Spleen (tissue), 11 donors: ENCODE measurements at regions not wholly inside any gene's neighbourhood (a gene's known extent, or its start where the extent isn't known, plus 50 kb on each side); places are given as distances from the start of the nearest gene placed in this dataset.

Experiments used
- DNase-seq: peaks from one replicate; pipeline ENCODE4 v3.0.0-alpha.2; 2020
- H3K27ac ChIP-seq, 8 donors: fragments of 200-600 bp; sonication (generic) in 7 of 8; 1 replicate in 4 of 8; 2 replicates in 4 of 8; pipeline versions ENCODE4 v1.5.0 to v1.8.0; 2016 to 2021; ENCODE audit warnings: inconsistent platforms in 4 of 8, mild to moderate bottlenecking in 4 of 8, moderate library complexity in 1 of 8
- H3K27me3 ChIP-seq, 7 donors: fragments of 200-600 bp; sonication (generic) in 6 of 7; replicated peaks in 1 of 7; 1 replicate in 4 of 7; 2 replicates in 3 of 7; pipeline versions ENCODE4 v1.5.0 to v1.8.0; 2016 to 2021; ENCODE audit warnings: inconsistent platforms in 3 of 7, mild to moderate bottlenecking in 1 of 7
- H3K36me3 ChIP-seq, 6 donors: fragments of 200-600 bp; sonication (generic) in 5 of 6; 1 replicate in 4 of 6; 2 replicates in 2 of 6; pipeline versions ENCODE4 v1.5.0 to v1.8.0; 2016 to 2021; ENCODE audit warnings: inconsistent platforms in 2 of 6
- H3K4me1 ChIP-seq, 6 donors: fragments of 200-600 bp; sonication (generic) in 5 of 6; 1 replicate in 3 of 6; 2 replicates in 3 of 6; pipeline versions ENCODE4 v1.5.0 to v1.8.0; 2016 to 2021; ENCODE audit warnings: inconsistent platforms in 3 of 6
- H3K4me3 ChIP-seq, 8 donors: fragments of 200-600 bp; sonication (generic) in 7 of 8; 1 replicate in 4 of 8; 2 replicates in 4 of 8; pipeline versions ENCODE4 v1.5.0 to v1.8.0; 2016 to 2021; ENCODE audit warnings: inconsistent platforms in 4 of 8, mild to moderate bottlenecking in 4 of 8, moderate library complexity in 2 of 8
- H3K9me3 ChIP-seq, 8 donors: fragments of 200-600 bp; sonication (generic) in 7 of 8; 1 replicate in 4 of 8; 2 replicates in 4 of 8; pipeline versions ENCODE4 v1.5.0 to v1.8.0; 2016 to 2021; ENCODE audit warnings: inconsistent platforms in 4 of 8
- POLR2A ChIP-seq, 3 donors: fragments of 450-650 bp; IDR thresholded peaks; one replicate each; pipeline ENCODE4 v1.5.1; 2017; ENCODE audit warnings: antibody characterized with exemption in 3 of 3, mild to moderate bottlenecking in 1 of 3
- POLR2AphosphoS5 ChIP-seq, 3 donors: sonication (generic); formaldehyde crosslinking; IDR thresholded peaks; one replicate each; pipeline ENCODE4 v1.5.1; 2017; ENCODE audit warnings: antibody characterized with exemption in 3 of 3
- WGBS, 5 donors: extraction: QIAGEN DNeasy Blood & Tissue Kit in 3 of 5; methylation state at CpG; one replicate each; pipeline versions ENCODE4 v1.1.5 to v1.1.7; 2013 to 2018; 5-methylcytosine and 5-hydroxymethylcytosine counted together
- intact Hi-C: fragments of 100-400 bp; cut with DNase I; formaldehyde crosslinking; loops from one replicate; pipeline ENCODE4 v1.15.0; 2023; ENCODE audit warnings: low total_unique reads
- TF ChIP-seq, protein P1 (sequence below), 11 experiments: fragments of 200-600 bp in 7 of 11; fragments of 450-650 bp in 4 of 11; sonication (generic) in 4 of 11; IDR thresholded peaks in 8 of 11; conservative IDR thresholded peaks in 3 of 11; 1 replicate in 7 of 11; 2 replicates in 4 of 11; pipeline versions ENCODE4 v1.4.0 to v1.8.0; 2016 to 2021; ENCODE audit warnings: antibody characterized with exemption in 11 of 11, inconsistent platforms in 4 of 11, mild to moderate bottlenecking in 1 of 11
- donor health status: healthy with polysubstance abuse.
- donor health status: DM: no; HTN: no; CAD: no; lungs with moderate emphysema.
- donor health status: DM: no; HTN: no; CAD: no.
- donor health status: Bipolar disorder and iron deficiency.
- donor health status: healthy.
- donor health status: DM: no; HTN: no; CAD: no.
- donor health status: DM: yes; HTN: yes; CAD: no.

DNA sequence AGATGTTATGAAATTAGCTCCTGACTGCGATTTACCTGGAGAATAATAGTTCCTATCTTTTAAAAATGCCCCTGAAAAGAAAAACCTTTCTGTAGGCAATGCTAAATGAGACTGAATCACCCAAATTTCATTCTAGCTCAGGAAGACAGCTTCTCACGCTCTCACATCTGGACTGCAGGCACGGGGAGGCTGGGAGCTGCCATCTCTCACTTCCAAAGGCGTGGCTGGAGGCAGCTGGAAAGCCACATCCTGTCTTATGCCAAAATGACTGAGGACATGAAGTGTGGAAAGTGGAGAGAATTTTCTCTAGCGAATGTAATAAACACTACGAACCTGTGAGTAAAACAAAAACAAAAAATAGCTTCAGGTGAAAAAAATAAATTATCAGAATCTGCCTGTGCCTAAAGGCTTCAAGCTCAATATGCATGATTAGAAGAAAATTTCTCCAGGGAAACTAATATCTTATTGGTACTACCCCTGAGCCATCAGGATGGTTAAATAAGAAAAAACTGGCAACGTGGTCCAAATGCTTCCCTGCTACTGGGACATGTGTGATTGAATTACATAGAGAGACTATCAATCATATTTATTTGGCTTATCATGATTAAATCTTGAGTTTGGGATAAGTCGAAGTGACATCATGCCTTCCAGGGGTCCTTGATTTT lies 58.1 kb upstream of the UBL3 start:
- DNase-seq = no peak
- Histone ChIP-seq H3K4me3 (no peak overlapping the region), H3K4me1 (no peaks in the 10 kb centered on the region), H3K9me3 (no peaks in the 10 kb centered on the region), H3K27ac (no peak overlapping the region), H3K27me3 (no peaks in the 10 kb centered on the region), H3K36me3 (no peaks in the 10 kb centered on the region)
- no peak for TF ChIP-seq POLR2AphosphoS5 (IDR thresholded peaks at IDR 0.05)
- TF ChIP-seq, protein P1, sequence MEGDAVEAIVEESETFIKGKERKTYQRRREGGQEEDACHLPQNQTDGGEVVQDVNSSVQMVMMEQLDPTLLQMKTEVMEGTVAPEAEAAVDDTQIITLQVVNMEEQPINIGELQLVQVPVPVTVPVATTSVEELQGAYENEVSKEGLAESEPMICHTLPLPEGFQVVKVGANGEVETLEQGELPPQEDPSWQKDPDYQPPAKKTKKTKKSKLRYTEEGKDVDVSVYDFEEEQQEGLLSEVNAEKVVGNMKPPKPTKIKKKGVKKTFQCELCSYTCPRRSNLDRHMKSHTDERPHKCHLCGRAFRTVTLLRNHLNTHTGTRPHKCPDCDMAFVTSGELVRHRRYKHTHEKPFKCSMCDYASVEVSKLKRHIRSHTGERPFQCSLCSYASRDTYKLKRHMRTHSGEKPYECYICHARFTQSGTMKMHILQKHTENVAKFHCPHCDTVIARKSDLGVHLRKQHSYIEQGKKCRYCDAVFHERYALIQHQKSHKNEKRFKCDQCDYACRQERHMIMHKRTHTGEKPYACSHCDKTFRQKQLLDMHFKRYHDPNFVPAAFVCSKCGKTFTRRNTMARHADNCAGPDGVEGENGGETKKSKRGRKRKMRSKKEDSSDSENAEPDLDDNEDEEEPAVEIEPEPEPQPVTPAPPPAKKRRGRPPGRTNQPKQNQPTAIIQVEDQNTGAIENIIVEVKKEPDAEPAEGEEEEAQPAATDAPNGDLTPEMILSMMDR (IDR thresholded peaks at IDR 0.05 in 8 of 11, conservative IDR thresholded peaks at IDR 0.05 in 3 of 11) = no peak
- no peak for TF ChIP-seq POLR2A (IDR thresholded peaks at IDR 0.05)
- 57 to 71% (median 66%) methylated on average over 8 of the region's 8 CpGs for WGBS, 5 donors
- intact Hi-C loops = no loop called here

DNA sequence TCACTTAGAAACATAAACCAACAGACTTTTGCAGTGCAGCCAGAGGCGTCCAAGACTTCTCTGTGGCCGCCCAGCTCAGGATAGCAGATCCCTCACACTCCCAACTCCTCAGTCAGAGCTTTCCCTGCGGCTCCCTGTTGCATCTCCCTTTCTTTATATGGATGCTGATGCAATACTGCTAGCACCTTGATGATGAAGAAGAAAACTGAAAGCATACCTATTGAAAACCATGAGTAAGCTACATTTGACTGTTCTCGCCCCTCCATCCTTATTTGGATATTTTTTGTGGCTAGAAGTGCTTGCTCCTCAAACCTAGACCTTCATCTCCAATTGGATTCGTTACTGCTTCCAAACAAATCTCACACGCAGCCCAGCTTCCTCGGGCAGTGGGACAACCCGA lies 57.3 kb upstream of the UBL3 start:
- no peak overlapping the region for H3K27ac ChIP-seq
- intact Hi-C loops = no loop called here
- peaks cover 0 to 4% (median under 1%) of the 10 kb centered on the region in 6 donors for H3K4me1 ChIP-seq
- no peaks in the 10 kb centered on the region for H3K9me3 ChIP-seq
- DNase-seq = no peak
- no peaks in the 10 kb centered on the region for H3K36me3 ChIP-seq
- no peak overlapping the region for H3K4me3 ChIP-seq
- 80 to 95% (median 90%) methylated on average over 8 of the region's 8 CpGs for WGBS, 5 donors
- no peaks in the 10 kb centered on the region for H3K27me3 ChIP-seq
- TF ChIP-seq POLR2A (IDR thresholded peaks at IDR 0.05) (no peak), POLR2AphosphoS5 (IDR thresholded peaks at IDR 0.05) (no peak)
- TF ChIP-seq, protein P1 (IDR thresholded peaks at IDR 0.05 in 8 of 11, conservative IDR thresholded peaks at IDR 0.05 in 3 of 11) = no peak

DNA sequence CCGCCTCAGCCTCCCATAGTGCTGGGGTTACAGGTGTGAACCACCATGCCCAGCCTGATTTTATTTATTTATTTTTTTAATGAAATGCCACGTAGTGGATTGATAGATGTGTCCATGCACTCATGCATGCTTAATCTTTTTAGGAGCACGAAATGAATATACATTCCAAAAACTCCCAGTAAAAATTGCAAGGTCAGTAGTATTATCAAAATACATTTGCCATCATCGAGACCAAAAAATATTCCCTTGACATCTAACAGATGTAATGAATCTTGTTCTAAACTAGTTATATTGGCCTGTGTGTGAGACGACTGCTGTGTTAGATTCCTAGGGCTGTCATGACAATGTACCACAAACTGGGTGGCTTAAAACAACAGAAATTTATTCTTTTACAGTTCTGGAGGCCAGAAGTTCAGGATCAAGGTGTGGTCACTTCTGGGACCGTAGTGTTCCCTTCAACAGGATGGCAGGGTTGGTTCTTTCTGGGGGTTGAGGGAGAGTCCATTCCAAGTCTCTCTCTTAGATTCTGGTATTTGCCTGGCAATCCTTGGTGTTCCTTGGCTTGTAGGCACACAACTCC lies 56.1 kb upstream of the UBL3 start:
- intact Hi-C loops = no loop called here
- H3K4me1 ChIP-seq = peaks cover 0 to 15% (median 8%) of the 10 kb centered on the region in 6 donors

DNA sequence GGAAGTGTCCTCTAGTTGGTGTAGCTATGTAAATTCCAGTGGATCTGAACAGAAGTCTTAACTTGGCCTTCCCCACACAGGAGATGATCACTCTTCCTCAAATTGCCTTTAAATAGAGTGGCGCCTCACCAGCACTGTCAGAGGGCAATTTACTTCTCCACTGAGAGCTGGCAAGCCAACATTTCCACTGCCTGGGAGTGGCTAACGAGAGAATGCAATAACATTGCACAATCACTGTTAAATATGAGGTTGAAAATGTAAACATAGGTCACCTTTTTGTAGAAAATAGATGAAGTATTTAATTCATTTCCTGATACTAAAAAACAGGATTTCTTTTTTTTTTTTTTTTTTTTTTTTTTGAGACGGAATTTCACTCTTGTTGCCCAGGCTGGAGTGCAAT lies 55.4 kb upstream of the UBL3 start:
- WGBS, 5 donors = 50 to 74% (median 60%) methylated on average over 2 to 3 of the region's 3 CpGs
- no peaks in the 10 kb centered on the region for H3K36me3 ChIP-seq
- peaks cover 0 to 17% (median 8%) of the 10 kb centered on the region in 6 donors for H3K4me1 ChIP-seq
- H3K27ac ChIP-seq = no peak overlapping the region
- intact Hi-C loops = no loop called here
- H3K4me3 ChIP-seq = no peak overlapping the region
- no peaks in the 10 kb centered on the region for H3K27me3 ChIP-seq
- TF ChIP-seq, protein P1 (IDR thresholded peaks at IDR 0.05 in 8 of 11, conservative IDR thresholded peaks at IDR 0.05 in 3 of 11) = no peak
- no peak for TF ChIP-seq POLR2A (IDR thresholded peaks at IDR 0.05)
- TF ChIP-seq POLR2AphosphoS5 (IDR thresholded peaks at IDR 0.05) = no peak
- DNase-seq = no peak
- no peaks in the 10 kb centered on the region for H3K9me3 ChIP-seq

More for the DNA sequence above, 56.1 kb upstream of the UBL3 start:
- TF ChIP-seq POLR2A (IDR thresholded peaks at IDR 0.05) = no peak
- TF ChIP-seq POLR2AphosphoS5 (IDR thresholded peaks at IDR 0.05) = no peak
- TF ChIP-seq, protein P1 (IDR thresholded peaks at IDR 0.05 in 8 of 11, conservative IDR thresholded peaks at IDR 0.05 in 3 of 11) = no peak
- Histone ChIP-seq H3K9me3 (no peaks in the 10 kb centered on the region), H3K36me3 (no peaks in the 10 kb centered on the region), H3K4me3 (no peak overlapping the region), H3K27me3 (no peaks in the 10 kb centered on the region), H3K27ac (no peak overlapping the region)
- no peak for DNase-seq
- WGBS, 5 donors = 83 to 91% (median 87%) methylated on average over 6 of the region's 6 CpGs
